ENCODE measurements at regions not wholly inside any gene's neighbourhood (a gene's known extent, or its start where the extent isn't known, plus 50 kb on each side); places are given as distances from the start of the nearest gene placed in this dataset.

DNA sequence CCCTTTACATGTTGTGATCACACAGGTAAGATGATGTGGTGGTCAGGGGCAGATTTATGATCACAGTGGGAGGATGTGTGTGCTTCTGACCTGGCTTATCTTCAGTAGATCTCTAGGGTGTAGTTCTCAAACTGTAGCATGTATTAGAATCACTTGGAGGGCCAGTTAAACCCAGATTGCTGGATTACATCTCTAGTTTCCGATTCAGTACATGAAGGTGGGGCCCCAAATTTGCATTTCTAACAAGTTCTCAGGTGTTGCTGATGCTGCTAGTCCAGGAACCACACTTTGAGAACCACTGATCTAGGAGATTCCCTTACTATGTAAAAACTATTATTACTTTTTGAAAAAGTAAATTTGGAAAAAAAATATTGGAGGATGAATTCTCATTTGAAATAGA, 199.3 kb upstream of the GOLIM4 start:
- TF ChIP-seq, protein P1, sequence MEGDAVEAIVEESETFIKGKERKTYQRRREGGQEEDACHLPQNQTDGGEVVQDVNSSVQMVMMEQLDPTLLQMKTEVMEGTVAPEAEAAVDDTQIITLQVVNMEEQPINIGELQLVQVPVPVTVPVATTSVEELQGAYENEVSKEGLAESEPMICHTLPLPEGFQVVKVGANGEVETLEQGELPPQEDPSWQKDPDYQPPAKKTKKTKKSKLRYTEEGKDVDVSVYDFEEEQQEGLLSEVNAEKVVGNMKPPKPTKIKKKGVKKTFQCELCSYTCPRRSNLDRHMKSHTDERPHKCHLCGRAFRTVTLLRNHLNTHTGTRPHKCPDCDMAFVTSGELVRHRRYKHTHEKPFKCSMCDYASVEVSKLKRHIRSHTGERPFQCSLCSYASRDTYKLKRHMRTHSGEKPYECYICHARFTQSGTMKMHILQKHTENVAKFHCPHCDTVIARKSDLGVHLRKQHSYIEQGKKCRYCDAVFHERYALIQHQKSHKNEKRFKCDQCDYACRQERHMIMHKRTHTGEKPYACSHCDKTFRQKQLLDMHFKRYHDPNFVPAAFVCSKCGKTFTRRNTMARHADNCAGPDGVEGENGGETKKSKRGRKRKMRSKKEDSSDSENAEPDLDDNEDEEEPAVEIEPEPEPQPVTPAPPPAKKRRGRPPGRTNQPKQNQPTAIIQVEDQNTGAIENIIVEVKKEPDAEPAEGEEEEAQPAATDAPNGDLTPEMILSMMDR (IDR thresholded peaks at IDR 0.05): no peak
- no peak for TF ChIP-seq POLR2A (IDR thresholded peaks at IDR 0.05)

Measured in adrenal gland (tissue), 5 donors.